ENCODE measurements at regions not wholly inside any gene's neighbourhood (a gene's known extent, or its start where the extent isn't known, plus 50 kb on each side); places are given as distances from the start of the nearest gene placed in this dataset.

DNA sequence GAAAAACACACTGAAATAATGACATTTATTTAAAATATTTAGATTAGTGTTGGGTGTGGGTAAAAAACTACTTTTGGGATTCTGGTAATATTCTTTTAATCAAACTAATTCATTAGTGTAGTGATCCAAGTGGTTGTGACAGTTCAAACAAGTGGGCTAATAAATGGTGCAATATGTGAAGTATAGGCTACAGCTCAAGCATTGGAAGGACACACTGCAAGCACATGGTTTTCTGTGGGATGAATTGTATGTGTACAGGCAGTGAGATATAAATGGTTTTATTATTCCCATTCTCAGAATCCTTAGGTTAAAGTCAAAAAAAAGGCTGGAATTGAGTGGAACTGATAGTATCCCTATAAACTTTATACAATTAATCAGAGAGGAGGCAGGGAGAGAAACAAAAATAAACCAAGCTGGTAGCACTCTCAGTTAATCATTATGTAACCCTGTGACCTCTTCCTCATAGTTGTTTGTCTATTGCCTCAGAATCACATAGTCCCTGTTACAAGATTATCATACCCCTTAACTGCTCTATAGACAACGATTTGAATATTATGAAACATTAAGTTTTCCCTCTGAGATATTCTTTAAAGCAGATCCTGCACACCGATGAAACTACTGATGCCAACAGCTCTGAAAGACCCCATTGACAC is 1755.4 kb upstream of the ACO1 start:
- no peak for TF ChIP-seq CTCF (IDR thresholded peaks at IDR 0.05)
- no peak for TF ChIP-seq POLR2A (IDR thresholded peaks at IDR 0.05)

Measured in lower leg skin (tissue), 3 donors.